Esophagus squamous epithelium (tissue), 4 donors: ENCODE measurements at regions not wholly inside any gene's neighbourhood (a gene's known extent, or its start where the extent isn't known, plus 50 kb on each side); places are given as distances from the start of the nearest gene placed in this dataset.

ENCODE experiments used
- POLR2A ChIP-seq, 4 donors: fragments of 450-650 bp; IDR thresholded peaks; one replicate each; pipeline ENCODE4 v1.6.1; 2017; ENCODE audit warnings: antibody characterized with exemption in 4 of 4, mild to moderate bottlenecking in 4 of 4, moderate library complexity in 3 of 4
- TF ChIP-seq, protein P1 (sequence below), 6 experiments: fragments of 450-650 bp in 4 of 6; fragments of 200-600 bp in 2 of 6; sonication (generic) in 2 of 6; IDR thresholded peaks; one replicate each; pipeline ENCODE4 v1.5.1; 2016 to 2019; ENCODE audit warnings: antibody characterized with exemption in 6 of 6, mild to moderate bottlenecking in 4 of 6, moderate library complexity in 4 of 6

DNA sequence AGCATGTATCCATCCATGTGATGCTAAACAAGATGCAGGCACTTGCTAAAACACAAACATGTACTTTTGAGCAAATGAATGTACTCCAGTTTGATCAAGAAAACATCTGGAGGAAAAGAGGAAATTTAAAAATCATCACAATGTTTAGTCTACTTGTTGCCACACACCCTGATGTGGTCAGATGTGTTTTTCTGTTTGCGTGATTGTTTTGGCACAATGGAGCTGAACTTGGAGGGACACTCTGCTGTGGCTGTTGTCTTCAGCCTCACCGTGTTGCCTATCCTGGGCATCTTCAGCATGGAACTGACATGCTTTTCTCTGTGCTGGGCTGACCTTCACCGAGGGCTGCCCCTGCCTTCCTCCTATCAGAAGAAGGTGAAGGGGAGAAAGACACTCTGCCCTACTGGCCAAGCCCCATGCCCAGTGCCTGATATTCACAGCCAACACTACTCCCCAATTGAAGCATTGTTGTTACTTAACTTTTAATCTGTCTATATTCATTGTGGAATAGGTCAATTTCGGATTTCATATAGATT, 268.3 kb upstream of the IGFBP3 start:
- TF ChIP-seq, protein P1, sequence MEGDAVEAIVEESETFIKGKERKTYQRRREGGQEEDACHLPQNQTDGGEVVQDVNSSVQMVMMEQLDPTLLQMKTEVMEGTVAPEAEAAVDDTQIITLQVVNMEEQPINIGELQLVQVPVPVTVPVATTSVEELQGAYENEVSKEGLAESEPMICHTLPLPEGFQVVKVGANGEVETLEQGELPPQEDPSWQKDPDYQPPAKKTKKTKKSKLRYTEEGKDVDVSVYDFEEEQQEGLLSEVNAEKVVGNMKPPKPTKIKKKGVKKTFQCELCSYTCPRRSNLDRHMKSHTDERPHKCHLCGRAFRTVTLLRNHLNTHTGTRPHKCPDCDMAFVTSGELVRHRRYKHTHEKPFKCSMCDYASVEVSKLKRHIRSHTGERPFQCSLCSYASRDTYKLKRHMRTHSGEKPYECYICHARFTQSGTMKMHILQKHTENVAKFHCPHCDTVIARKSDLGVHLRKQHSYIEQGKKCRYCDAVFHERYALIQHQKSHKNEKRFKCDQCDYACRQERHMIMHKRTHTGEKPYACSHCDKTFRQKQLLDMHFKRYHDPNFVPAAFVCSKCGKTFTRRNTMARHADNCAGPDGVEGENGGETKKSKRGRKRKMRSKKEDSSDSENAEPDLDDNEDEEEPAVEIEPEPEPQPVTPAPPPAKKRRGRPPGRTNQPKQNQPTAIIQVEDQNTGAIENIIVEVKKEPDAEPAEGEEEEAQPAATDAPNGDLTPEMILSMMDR (IDR thresholded peaks at IDR 0.05): no peak
- TF ChIP-seq POLR2A (IDR thresholded peaks at IDR 0.05): no peak
